NCI-H2107 treated with DMSO at 0.1 percent for 48 hours (cell line): ENCODE measurements at regions not wholly inside any gene's neighbourhood (a gene's known extent, or its start where the extent isn't known, plus 50 kb on each side); places are given as distances from the start of the nearest gene placed in this dataset.
"Not testable (repeated sequence)": the region's sequence is repeated elsewhere in the genome, so short reads cannot be mapped to it uniquely, and the experiment has no call there.

Experiments used
- DNase-seq: peaks from one replicate; lab custom pipeline; 2025; ENCODE audit not compliant: unreplicated experiment; lab: John Stamatoyannopoulos, UW

DNA sequence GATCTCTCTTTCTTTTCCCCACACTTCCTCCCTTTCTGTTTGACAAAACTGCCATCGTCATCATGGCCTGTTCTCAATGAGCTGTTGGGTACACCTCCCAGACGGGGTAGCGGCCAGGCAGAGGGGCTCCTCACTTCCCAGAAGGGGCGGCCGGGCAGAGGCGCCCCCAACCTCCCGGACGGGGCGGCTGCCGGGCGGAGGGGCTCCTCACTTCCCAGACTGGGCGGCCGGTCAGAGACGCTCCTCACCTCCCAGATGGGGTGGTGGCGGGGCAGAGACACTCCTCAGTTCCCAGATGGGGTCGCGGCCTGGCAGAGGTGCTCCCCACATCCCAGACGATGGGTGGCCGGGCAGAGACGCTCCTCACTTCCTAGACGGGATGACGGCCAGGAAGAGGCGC, 184.3 kb upstream of the FRMD6 start:
- not testable (repeated sequence) for DNase-seq

- DNase-seq, result no peak
These were observed 183.2 kb upstream of the FRMD6 start for GRCh38 chr14:51468523-51468922.

- DNase-seq, result no peak
These were observed 178.8 kb upstream of the FRMD6 start for GRCh38 chr14:51472881-51473280.

- no peak for DNase-seq
These were observed 178.4 kb upstream of the FRMD6 start for GRCh38 chr14:51473351-51473750.

- DNase-seq, result no peak
These were observed 177.7 kb upstream of the FRMD6 start for GRCh38 chr14:51473808-51474565.

- no peak for DNase-seq
These were observed 176.9 kb upstream of the FRMD6 start for GRCh38 chr14:51474854-51475253.

- no peak for DNase-seq
These were observed 173.5 kb upstream of the FRMD6 start for GRCh38 chr14:51478175-51478621.

DNA sequence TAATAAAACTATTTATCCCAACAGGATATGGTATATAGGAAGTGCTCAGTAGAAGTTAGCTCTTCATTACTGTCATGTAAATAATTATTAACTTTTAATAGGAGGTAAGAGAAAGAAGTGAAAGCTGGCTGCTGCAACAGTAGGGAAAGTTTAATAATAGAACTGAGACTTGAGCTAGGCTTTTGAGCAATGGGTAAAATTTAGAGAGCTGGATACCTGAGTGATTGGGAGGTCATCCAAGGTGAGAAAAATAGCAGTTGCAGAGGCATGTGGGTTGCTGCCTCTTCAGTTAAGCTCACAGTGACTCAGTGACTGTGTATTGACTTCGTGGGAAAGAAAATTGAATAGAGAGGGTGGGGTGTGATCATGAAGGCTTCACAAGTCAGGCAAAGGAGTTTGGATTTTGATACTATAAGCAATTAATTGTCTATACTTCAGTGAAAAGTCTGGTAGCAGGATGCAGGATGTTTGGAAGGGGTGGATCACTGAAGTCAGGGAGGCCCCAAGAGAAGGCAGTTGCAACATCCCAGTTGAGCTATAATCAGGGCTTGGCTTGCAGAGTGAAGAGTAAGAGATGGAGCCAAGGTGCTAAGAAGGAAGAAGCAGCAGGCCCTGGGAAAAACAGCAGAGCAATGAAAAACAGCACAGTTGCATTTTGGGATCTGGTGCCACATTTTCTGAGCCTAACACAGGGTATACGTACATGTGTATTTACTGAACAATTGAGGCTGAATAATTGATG, 172.0 kb upstream of the FRMD6 start:
- DNase-seq, result no peak

DNA sequence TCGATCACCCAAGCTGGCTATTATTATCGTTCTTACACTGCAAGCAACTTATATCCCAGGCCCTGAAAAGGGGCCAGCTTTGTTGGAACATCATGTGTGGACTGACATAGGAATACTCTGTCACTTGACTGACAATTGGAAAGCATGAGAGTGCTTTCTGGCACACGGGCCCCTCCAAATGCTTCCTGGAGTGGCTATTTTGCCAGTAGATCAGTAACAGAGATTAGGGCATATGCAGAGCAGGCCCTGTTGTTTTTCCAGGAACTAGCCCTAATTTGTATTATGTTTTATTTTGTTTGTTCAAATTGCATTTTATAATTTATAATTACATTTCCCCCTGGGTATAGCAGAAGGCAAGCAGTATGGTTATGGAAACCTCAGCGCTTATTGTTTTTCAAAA, 170.1 kb upstream of the FRMD6 start:
- no peak for DNase-seq

GRCh38 chr14:51482102-51482501, 169.6 kb upstream of the FRMD6 start:
- DNase-seq, result no peak

DNA sequence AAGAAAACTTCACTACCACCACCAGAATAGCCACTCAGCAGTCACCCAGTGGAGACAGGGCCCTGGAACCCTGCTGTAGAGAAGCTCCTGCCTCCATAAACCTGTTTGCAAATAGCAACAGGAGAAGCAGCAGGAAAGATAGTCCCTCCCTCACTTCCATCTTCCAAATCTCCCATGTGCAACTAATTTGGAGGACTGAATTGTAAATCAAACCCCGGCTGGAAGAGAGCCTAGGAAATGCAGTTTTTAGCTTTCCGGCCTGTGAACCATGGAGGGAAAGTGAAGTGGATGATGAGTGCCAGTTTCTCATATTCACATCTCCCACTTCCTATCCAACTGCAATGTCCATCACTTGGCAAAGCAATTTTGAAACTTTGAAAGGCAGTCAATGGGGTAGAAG, 167.2 kb upstream of the FRMD6 start:
- DNase-seq, result no peak

GRCh38 chr14:51485733-51486132, 166.0 kb upstream of the FRMD6 start:
- no peak for DNase-seq

DNA sequence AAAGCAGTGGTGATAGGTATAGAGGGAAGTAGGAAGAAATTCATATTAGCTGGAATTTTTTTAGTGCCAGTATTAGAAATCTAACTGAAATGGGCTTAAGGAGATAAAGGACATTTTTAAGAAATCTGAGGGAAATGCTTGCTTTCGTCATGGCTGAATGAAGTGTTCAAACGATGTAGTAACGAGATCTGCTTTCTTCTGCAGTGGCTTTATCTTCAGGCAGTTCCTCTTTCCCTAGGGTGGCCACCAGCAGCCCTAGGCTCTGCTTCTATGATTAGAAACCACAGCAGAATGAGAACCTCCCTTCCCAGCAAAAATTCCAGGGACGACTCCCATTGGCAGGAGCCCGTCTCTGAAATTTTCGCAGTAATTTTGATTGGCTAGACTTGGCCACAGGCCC, 163.9 kb upstream of the FRMD6 start:
- no peak for DNase-seq

DNA sequence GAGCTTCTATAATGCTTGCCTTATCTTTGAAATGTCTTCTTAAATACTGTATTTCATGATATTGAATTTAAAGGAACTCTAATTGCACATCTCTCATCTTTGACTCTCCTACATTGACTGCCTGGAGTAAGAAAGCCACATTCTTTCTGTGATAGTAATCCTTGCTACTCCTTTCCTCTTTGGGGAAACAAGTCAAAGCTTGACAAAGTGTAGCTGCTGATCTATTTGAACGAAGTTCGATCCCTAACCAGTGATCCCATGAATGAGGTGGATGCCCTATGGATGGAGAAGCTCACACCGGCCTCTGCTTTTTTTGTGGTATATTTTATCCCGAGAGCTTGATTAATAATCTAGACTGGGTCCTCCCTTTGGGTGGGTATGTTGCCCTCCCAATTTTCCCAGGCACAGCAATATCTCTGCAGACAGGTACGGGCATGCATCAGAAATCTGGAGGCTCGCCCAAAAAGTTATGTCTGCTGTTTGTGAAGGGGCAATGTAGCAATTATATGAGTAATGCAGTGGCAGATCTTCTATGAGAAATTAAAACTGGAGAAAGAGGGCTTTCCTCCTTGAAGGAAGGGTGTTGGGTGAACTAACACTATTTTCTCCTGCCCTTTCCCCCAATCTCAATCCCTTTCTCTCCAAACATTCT, 163.0 kb upstream of the FRMD6 start:
- DNase-seq, result no peak

GRCh38 chr14:51490205-51490604, 161.5 kb upstream of the FRMD6 start:
- no peak for DNase-seq

DNA sequence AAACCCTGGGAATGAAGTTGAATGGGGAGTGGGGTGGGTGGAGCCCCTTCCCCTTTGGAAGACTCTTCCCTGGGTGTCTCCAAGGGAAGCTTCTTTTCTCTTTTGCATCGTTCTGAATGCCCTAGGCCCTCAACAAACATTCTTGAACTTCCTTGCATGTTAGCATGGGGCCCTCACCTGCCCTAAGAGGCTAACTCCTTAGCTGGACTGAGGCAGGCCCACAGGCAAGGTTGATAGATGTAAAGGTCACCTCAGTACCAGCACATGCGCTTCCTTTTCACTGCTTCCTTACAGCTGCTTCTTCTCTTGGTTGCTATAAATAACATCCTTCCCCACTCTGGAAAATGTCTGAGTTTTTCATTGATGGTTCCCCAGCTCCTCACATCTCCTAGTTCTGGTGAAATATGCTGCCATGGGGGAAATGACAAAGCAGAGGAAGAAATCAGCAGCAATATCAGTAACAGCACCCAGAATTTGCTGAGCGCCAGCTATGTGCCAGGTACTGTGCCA, 160.6 kb upstream of the FRMD6 start:
- DNase-seq, result no peak

DNA sequence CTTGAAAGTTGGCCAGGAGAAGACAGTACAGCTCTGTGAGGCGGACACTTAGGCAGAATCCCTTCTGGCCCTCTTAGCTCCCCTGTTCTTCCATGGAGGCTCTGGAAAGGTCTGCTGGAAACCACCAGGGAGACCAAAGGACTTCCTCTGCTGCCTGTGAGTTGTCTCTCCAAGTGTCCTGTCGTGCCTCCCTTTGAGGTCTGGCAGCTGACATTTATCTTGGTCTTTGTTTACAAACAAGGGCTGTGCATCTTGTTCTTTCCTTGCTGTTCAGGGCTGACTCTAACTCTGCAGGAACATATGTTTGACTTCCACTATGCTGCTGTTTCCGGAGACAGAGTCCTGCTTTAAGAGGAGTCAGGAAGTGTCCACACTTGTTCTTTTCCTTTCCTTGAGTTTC, 159.9 kb upstream of the FRMD6 start:
- DNase-seq, result no peak

GRCh38 chr14:51495319-51495718, 156.4 kb upstream of the FRMD6 start:
- no peak for DNase-seq

DNA sequence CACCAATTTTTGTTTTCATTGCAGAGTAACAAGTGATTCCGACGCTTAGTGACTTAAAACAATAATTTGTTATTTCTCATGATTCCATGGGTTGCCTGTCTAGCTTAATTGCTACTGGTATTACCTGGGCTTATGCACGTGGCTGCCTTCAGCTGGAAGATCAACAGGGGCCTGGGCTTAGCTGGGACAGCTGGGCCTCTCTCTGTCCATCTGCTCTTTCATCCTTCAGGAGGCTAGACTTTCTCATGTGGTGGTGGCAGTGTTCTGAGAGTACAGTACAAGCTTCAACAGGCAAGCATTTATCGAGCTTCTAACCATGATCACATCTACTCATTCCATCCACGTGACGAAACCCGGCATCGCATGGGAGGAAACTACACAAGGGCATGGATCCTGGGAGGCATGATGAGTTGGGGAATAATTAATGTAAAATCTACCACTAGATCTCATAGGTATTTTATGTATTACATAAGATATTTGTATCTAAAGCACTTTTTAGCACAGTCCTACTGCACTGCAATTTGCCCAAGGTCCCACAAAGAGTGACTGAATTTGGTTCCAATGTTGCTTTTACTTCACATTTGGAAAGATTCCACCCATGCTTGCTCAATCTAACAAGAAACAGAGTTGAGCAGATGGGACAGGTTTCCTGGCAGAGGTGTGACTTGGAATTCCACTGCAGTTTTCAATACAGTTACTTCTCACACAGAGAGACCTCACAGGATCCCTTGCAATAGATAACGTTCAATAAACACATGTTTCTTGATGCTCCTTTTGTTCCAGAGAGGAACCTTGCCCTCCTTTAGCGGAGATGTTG, 153.1 kb upstream of the FRMD6 start:
- no peak for DNase-seq

DNA sequence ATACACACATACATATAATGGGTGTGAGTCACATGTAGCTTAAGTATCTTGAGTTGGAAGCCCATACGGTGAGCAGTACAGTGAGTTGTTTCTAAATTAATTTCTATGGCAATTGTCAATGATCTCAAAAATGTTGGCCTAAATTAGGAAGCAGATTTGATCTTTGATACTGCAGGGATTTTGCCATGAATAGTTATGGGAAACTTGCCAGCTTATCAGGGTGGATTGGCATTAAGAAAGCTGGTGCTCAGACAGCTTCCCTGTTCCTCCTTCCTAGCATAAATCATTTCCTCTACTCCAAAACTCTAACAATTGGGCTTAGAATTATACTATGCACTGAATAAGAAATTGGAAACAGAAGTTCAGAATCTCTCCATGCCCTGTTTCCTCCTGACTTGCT, 150.9 kb upstream of the FRMD6 start:
- no peak for DNase-seq

DNA sequence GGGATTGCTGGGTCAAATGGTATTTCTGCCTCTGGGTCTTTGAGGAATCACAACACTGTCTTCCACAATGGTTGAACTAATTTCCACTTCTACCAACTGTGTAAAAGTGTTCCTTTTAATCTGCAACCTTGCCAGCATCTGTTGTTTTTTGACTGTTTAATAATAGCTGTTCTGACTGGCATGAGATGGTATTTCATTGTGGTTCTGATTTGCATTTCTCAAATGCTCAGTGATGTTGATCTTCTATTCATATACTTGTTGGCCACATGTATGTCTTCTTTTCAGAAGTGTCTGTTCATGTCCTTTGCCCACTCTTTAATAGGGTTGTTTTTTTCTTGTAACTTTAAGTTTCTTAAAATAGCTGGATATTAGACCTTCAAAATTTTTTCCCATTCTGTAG, 150.0 kb upstream of the FRMD6 start:
- DNase-seq, result no peak
